A204.1 (cell line): ENCODE measurements at regions not wholly inside any gene's neighbourhood (a gene's known extent, or its start where the extent isn't known, plus 50 kb on each side); places are given as distances from the start of the nearest gene placed in this dataset.
"Not testable (repeated sequence)": the region's sequence is repeated elsewhere in the genome, so short reads cannot be mapped to it uniquely, and the experiment has no call there.

ENCODE experiments used
- FAIRE-seq: peaks from 2 replicates; lab custom pipeline; 2012; peaks lifted over from hg19 to GRCh38; lab: Jason Lieb, UNC

DNA sequence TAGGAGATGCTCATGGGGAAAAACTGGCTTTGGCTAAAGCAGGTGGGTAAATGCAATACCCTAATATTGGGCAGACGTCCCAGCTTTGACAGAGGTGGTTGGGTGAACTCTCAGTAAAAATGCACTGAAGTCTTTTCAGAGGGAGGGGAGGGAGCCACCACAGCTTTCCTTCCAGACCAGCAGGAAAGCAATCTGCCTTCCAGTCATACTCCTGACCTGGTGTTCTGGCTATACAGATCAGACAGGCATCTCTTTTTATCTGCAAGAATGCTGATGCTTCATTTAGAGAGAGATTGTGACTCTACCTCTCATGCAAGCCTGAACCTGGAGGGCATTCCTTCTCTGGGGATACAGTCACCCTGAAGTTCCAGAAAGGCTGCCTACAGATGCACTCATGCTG is 52.6 kb upstream of the ICA1 start:
- FAIRE-seq = no peak

DNA sequence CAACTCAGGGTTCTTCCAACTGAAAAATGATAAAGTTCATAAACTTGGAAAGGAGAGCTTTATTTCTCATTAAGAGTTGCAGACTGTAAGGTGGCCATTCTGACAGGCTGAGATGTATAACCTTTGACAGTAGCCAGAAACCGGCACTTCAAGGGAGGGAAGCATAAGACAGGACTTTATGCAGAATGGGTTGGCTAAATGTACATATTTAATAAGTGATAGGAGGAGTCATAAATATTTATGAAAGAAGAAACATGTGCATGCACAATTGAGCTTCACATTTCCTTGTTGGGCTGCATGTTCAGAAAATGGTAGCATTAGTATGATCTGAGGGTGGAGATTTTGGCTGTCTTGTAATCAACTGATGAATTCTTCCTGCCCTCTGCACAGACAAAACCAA is 57.1 kb upstream of the ICA1 start:
- no peak for FAIRE-seq

DNA sequence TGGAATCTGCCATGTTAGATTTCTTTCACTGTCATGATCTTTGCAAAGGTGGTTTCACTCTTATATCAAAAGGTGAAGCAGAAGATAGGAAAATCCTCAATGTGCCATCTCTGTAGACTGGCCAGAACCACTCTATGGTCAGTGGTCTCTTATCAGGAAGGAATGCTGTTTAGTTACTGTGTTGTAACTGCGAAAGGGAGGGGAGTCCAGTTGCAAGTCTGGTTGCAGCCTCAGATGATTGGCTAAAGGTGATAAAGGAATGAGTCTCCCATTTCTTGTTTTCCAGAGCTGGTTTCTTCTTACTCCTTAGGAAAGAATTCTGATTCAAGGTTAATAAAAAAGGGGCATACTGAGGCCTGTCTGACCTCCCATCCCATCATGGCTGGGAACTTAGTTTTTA is 58.2 kb upstream of the ICA1 start:
- no peak for FAIRE-seq

- no peak for FAIRE-seq
Measured at GRCh38 chr7:8321312-8321711, 59.3 kb upstream of the ICA1 start.

GRCh38 chr7:8322667-8323066 is 60.7 kb upstream of the ICA1 start:
- no peak for FAIRE-seq

DNA sequence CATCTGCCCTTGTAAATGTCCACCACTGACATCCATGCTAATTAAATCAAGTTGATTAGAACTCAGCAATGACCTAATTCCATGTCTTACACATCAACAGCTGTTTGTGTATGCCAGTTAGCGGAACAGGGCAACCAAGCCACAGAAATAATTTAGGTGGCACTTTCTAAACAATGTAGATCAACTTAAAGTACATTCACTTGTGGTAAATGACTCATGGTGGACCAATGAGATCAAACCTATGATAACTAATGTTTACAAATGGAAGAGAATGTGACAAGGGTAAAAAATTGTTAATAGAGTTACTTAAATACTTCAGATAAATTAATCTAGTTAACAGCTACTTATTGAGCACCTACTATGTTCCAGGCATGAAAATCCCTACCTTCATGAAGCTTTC is 63.1 kb upstream of the ICA1 start:
- FAIRE-seq = no peak

DNA sequence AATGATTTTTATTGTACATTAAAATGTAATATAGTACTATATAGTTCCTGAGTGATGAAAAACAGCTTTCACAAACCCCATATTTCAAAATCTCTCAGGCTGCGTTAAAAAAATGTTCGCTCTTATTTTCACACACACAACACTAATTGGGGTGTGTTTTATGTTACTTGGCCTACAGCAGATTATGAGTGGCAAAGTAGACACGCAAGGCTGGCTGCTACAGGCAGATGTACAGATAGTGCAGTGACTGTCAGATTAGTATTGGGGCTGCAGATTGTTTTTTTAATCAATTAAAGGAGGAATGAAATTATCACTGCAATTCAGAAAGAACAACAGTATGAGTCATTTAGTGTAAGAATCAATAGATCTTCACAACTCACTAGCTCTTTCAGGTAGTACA is 65.2 kb upstream of the ICA1 start:
- no peak for FAIRE-seq

GRCh38 chr7:8338206-8338605 is 76.2 kb upstream of the ICA1 start:
- no peak for FAIRE-seq

DNA sequence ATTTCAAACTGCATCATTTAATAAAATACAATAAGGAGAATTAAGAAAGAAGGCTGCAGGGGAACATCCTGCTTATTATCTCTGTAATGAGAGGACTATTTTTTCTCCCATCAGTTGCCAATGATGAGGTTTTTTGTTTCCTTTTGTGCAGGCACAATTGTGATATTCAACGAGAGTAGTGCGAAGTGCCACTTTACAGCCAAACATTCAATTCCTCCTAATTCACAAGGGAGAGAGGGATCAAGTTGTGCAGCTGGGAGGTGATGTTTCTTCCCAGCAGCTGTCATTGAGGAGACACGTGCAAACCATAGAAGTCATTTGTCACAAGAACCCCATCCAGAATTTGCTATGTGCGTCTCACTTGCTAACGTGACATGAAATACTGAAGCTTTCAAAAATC is 81.6 kb upstream of the ICA1 start:
- FAIRE-seq = no peak

DNA sequence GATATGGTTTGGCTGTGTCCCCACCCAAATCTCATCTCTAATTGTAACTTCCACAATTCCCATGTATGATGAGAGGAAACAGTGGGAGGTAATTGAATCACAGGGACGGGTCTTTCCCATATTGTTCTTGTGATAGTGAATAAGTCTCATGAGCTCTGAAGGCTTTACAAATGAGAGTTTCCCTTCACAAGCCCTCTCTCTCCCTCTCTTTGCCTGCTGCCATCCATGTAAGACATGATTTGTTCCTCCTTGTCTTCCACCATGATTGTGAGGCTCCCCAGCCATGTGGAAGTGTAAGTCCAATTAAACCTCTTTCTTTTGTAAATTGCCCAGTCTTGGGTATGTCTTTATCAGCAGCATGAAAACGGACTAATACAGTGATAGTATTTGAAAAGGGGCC is 85.4 kb upstream of the ICA1 start:
- FAIRE-seq = not testable (repeated sequence)

DNA sequence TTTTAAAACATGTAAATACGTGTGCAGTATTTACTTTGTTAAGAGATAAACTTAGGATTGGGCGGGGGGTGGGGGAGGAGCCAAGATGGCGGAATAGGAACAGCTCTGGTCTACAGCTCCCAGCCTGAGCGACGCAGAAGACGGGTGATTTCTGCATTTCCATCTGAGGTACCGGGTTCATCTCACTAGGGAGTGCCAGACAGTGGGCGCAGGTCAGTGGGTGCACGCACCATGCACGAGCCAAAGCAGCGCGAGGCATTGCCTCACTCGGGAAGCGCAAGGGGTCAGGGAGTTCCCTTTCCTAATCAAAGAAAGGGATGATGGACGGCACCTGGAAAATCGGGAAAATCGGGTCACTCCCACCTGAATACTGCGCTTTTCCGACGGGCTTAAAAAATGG is 81.8 kb upstream of the NXPH1 start:
- FAIRE-seq = not testable (repeated sequence)

DNA sequence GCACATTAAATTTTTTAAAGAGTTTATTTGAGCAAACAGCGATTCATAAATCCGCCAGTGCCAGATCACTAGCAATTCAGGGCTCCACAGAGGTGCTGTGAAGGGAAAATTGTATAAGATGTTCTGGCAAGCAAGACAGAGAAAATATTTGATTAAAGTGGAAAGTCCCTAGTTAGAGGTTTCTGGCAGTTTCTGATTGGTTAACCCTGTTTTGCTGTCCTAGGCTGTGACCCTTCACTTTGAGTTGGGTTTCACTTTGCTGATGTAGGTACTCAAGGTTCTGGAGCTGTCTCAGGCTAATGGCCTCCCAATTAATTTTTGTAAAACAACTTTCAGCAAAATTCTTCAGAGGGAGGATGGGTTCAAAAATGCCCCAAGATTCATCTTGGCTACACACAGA is 79.4 kb upstream of the NXPH1 start:
- no peak for FAIRE-seq

GRCh38 chr7:8354503-8354902 is 78.9 kb upstream of the NXPH1 start:
- FAIRE-seq = no peak

DNA sequence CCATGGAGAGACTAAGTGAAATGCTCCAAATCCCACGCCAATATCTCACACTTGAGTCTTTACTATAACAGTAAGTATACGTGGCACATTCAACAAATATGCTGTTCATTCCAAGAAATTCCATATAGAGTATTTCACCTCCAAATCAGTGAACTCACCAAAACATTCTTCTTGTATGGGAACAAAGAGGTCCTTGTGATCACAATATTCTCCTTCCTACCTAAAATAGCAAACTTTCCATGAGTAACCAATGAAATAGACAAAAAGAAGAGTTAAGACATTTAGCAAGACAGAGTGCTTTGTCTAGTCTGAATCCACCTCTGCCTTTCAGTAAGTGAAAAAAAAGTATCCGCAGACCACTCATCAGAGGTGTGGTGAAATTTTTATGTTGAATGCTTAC is 77.3 kb upstream of the NXPH1 start:
- FAIRE-seq = no peak

- FAIRE-seq = no peak
Measured at GRCh38 chr7:8357536-8357935, 75.9 kb upstream of the NXPH1 start.

GRCh38 chr7:8360564-8361153 is 72.8 kb upstream of the NXPH1 start:
- FAIRE-seq = no peak

- no peak for FAIRE-seq
Measured at GRCh38 chr7:8362723-8363369, 70.6 kb upstream of the NXPH1 start.

DNA sequence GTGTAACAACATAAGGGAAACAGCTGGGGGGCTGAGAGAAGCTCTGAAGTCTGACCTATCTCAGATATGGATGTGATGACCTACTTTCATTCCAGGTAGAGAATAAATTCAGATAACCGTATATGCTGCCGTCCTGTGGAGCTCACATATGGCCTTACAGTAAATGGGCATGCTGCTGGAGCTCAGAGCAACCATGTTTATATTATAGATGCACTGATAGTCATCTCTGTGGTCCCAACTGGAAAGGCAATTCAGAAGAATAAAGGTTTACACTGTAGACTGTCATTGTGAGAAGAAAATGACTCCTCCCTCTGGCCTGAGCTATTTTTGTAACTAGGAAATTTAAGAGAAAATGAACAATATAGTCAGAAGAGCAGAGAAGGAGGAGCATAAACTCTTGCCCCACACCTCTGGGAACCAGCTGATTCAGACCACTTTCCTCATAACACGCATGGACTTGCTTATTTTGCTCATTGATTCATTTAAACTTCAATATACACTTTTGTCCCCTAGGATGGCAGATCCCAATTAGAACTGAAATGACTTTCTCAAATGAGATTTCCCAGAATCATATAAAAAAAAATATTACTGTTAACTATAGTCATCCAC is 69.9 kb upstream of the NXPH1 start:
- FAIRE-seq = no peak

- peak; percentile 6 for FAIRE-seq
Measured at GRCh38 chr7:8365499-8366110, 67.8 kb upstream of the NXPH1 start.

GRCh38 chr7:8368007-8368406 is 65.4 kb upstream of the NXPH1 start:
- FAIRE-seq = not testable (repeated sequence)

GRCh38 chr7:8371742-8372141 is 61.7 kb upstream of the NXPH1 start:
- FAIRE-seq = no peak

- no peak for FAIRE-seq
Measured at GRCh38 chr7:8373851-8374250, 59.6 kb upstream of the NXPH1 start.

- FAIRE-seq = no peak
Measured at GRCh38 chr7:8378349-8379019, 54.9 kb upstream of the NXPH1 start.
